ENCODE measurements at regions not wholly inside any gene's neighbourhood (a gene's known extent, or its start where the extent isn't known, plus 50 kb on each side); places are given as distances from the start of the nearest gene placed in this dataset.
A peak's percentile ranks its signal among the peaks of the same experiment; 100 is the strongest.

DNA sequence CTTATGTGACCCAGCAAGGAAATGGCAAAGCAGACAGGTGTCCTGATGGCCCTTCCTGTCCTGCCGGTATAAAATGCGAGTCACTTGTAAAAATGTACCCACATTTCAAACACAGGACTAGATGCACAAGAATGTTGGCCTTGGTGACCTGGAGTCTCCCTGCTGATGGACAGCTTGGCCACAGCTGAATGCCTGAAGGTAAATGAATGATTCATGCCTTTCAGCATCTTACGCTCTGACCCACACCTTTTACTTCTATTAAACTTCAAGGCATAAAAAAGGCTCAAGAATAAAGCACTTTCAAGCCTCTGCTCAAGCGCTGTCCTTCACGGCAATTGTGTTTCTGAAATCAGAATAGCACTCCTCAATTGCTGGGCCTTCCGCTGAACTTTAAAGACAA, 228.0 kb upstream of the SLCO3A1 start (continued):
- TF ChIP-seq ZNF114 (CRISPR knock-in tag; IDR thresholded peaks at IDR 0.05) = no peak

GRCh38 chr15:91627473-91628278, 225.8 kb upstream of the SLCO3A1 start:
- Mint-ChIP-seq H3K27me3 (ENCODE audit: insufficient read depth, low read depth, poor library complexity) (no peaks in the 10 kb centered on the region), H3K36me3 (ENCODE audit: low read depth) (no peaks in the 10 kb centered on the region), H3K9me3 (no peaks in the 10 kb centered on the region; the same call in 2 of the 3 replicates), H3K4me3 (no peak overlapping the region), H3K27ac (peak overlapping the region; percentile 42; the same call in 1 of the 2 replicates), H3K4me1 (peaks cover 2% of the 10 kb centered on the region; the same call in 1 of the 3 replicates)
- Histone ChIP-seq H3F3A (replicated peaks; ENCODE audit: low read depth) (no peaks in the 10 kb centered on the region), H3K36me3 (ENCODE audit: insufficient read depth) (no peaks in the 10 kb centered on the region; the same call in 1 of the 2 replicates), H3K27me3 (ENCODE audit: insufficient read depth) (no peaks in the 10 kb centered on the region), H3K79me2 (replicated peaks; ENCODE audit: insufficient read depth) (no peaks in the 10 kb centered on the region), H3K4me1 (ENCODE audit: insufficient read depth) (peaks cover 5% of the 10 kb centered on the region; the same call in 1 of the 2 replicates), H4K20me1 (replicated peaks; ENCODE audit: insufficient read depth) (no peaks in the 10 kb centered on the region), H3K4me3 (no peak overlapping the region), H3K9me2 (ENCODE audit: insufficient read depth) (no peaks in the 10 kb centered on the region; the same call in 1 of the 2 replicates), H3K27ac (ENCODE audit: low read depth) (no peak overlapping the region), H3K4me2 (no peak overlapping the region), H2AFZ (peak overlapping the region; percentile 83; the same call in 1 of the 2 replicates)
- peak; percentile 30 for ATAC-seq
- DNase-seq (ENCODE audit: low spot score) = no peak
- TF ChIP-seq STAT1 (IDR thresholded peaks at IDR 0.05; ENCODE audit: unreplicated experiment) (no peak), NANOG (IDR thresholded peaks at IDR 0.05; ENCODE audit: borderline replicate concordance) (no peak), JUNB (IDR thresholded peaks at IDR 0.05; ENCODE audit: unreplicated experiment) (no peak), ZNF462 (CRISPR knock-in tag; IDR thresholded peaks at IDR 0.05) (no peak), EZH2 (IDR thresholded peaks at IDR 0.05; ENCODE audit: low read depth, unreplicated experiment) (no peak), CREB1 (CRISPR knock-in tag; IDR thresholded peaks at IDR 0.05; ENCODE audit: low read depth) (no peak), REST (IDR thresholded peaks at IDR 0.05; ENCODE audit: unreplicated experiment) (no peak), ZNF114 (CRISPR knock-in tag; IDR thresholded peaks at IDR 0.05) (no peak), EZH2phosphoT487 (IDR thresholded peaks at IDR 0.05; ENCODE audit: unreplicated experiment) (no peak), POLR2AphosphoS5 (IDR thresholded peaks at IDR 0.05; ENCODE audit: low read depth) (no peak)
- TF ChIP-seq, protein P1, sequence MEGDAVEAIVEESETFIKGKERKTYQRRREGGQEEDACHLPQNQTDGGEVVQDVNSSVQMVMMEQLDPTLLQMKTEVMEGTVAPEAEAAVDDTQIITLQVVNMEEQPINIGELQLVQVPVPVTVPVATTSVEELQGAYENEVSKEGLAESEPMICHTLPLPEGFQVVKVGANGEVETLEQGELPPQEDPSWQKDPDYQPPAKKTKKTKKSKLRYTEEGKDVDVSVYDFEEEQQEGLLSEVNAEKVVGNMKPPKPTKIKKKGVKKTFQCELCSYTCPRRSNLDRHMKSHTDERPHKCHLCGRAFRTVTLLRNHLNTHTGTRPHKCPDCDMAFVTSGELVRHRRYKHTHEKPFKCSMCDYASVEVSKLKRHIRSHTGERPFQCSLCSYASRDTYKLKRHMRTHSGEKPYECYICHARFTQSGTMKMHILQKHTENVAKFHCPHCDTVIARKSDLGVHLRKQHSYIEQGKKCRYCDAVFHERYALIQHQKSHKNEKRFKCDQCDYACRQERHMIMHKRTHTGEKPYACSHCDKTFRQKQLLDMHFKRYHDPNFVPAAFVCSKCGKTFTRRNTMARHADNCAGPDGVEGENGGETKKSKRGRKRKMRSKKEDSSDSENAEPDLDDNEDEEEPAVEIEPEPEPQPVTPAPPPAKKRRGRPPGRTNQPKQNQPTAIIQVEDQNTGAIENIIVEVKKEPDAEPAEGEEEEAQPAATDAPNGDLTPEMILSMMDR (conservative IDR thresholded peaks at IDR 0.05; ENCODE audit: low read depth in 2 of 2) = no peak
- TF ChIP-seq, protein P2, sequence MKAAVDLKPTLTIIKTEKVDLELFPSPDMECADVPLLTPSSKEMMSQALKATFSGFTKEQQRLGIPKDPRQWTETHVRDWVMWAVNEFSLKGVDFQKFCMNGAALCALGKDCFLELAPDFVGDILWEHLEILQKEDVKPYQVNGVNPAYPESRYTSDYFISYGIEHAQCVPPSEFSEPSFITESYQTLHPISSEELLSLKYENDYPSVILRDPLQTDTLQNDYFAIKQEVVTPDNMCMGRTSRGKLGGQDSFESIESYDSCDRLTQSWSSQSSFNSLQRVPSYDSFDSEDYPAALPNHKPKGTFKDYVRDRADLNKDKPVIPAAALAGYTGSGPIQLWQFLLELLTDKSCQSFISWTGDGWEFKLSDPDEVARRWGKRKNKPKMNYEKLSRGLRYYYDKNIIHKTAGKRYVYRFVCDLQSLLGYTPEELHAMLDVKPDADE (IDR thresholded peaks at IDR 0.05) = no peak
